Breast epithelium (tissue), 3 donors: ENCODE measurements at regions not wholly inside any gene's neighbourhood (a gene's known extent, or its start where the extent isn't known, plus 50 kb on each side); places are given as distances from the start of the nearest gene placed in this dataset.

ENCODE experiments used
- POLR2A ChIP-seq: fragments of 450-650 bp; IDR thresholded peaks from one replicate; pipeline ENCODE4 v1.6.1; 2016; ENCODE audit warnings: antibody characterized with exemption, mild to moderate bottlenecking, moderate library complexity
- TF ChIP-seq, protein P1 (sequence below), 3 donors: fragments of 450-650 bp; IDR thresholded peaks; one replicate each; pipeline ENCODE4 v1.5.1; 2016 to 2017; ENCODE audit warnings: antibody characterized with exemption in 3 of 3, mild to moderate bottlenecking in 3 of 3, moderate library complexity in 3 of 3

DNA sequence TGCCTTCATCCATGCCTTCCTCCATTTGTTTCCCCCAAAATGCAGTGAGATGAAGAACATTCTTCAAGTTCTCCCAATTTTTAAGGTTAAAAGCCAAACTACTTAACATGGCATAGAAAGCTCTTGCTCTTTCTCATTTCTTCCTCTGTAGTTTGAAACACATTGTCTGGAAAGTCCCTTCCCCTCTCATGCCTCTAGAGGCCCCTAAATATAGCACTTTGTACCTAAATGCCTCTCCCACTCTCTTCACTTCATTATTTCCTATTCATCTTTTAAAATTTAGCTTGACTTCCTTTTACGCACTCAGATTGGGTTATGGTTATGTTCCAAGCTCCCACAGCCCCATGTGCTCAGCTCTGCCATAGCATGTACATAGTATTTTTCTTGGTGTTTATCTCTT lies 389.3 kb downstream of the HDGFL1 start:
- TF ChIP-seq, protein P1, sequence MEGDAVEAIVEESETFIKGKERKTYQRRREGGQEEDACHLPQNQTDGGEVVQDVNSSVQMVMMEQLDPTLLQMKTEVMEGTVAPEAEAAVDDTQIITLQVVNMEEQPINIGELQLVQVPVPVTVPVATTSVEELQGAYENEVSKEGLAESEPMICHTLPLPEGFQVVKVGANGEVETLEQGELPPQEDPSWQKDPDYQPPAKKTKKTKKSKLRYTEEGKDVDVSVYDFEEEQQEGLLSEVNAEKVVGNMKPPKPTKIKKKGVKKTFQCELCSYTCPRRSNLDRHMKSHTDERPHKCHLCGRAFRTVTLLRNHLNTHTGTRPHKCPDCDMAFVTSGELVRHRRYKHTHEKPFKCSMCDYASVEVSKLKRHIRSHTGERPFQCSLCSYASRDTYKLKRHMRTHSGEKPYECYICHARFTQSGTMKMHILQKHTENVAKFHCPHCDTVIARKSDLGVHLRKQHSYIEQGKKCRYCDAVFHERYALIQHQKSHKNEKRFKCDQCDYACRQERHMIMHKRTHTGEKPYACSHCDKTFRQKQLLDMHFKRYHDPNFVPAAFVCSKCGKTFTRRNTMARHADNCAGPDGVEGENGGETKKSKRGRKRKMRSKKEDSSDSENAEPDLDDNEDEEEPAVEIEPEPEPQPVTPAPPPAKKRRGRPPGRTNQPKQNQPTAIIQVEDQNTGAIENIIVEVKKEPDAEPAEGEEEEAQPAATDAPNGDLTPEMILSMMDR (IDR thresholded peaks at IDR 0.05), result no peak
- no peak for TF ChIP-seq POLR2A
